GM11168 (cell line): ENCODE measurements at regions not wholly inside any gene's neighbourhood (a gene's known extent, or its start where the extent isn't known, plus 50 kb on each side); places are given as distances from the start of the nearest gene placed in this dataset.
"Not testable (repeated sequence)": the region's sequence is repeated elsewhere in the genome, so short reads cannot be mapped to it uniquely, and the experiment has no call there.

Source experiments
- in situ Hi-C: fragments of 300-500 bp; cut with MboI; formaldehyde crosslinking; loops from one replicate; pipeline ENCODE4 v1.12.0; 2022; ENCODE audit warnings: low sequenced_read_pairs; ENCODE audit not compliant: unreplicated experiment

GRCh38 chr5:89800735-89801134, 608.8 kb downstream of the CETN3 start:
- in situ Hi-C loops, result not testable (repeated sequence)

- in situ Hi-C loops, result not testable (repeated sequence)
Measured at GRCh38 chr5:89794504-89794903, 615.1 kb downstream of the CETN3 start.

GRCh38 chr5:89779734-89780133, 629.8 kb downstream of the CETN3 start:
- in situ Hi-C loops, result not testable (repeated sequence)

- in situ Hi-C loops, result no loop called here
Measured at GRCh38 chr5:89777758-89778157, 631.8 kb downstream of the CETN3 start.

GRCh38 chr5:89769975-89770374, 639.6 kb downstream of the CETN3 start:
- in situ Hi-C loops, result no loop called here

- in situ Hi-C loops, result no loop called here
Measured at GRCh38 chr5:89759802-89760201, 649.8 kb downstream of the CETN3 start.

- in situ Hi-C loops, result no loop called here
Measured at GRCh38 chr5:89758146-89758545, 651.4 kb downstream of the CETN3 start.

- in situ Hi-C loops, result no loop called here
Measured at GRCh38 chr5:89756955-89757354, 652.6 kb downstream of the CETN3 start.

GRCh38 chr5:89755024-89755423, 654.5 kb downstream of the CETN3 start:
- in situ Hi-C loops, result no loop called here

GRCh38 chr5:89735082-89735481, 674.5 kb downstream of the CETN3 start:
- in situ Hi-C loops, result no loop called here

GRCh38 chr5:89733772-89734171, 675.8 kb downstream of the CETN3 start:
- in situ Hi-C loops, result no loop called here

GRCh38 chr5:89729623-89730301, 679.8 kb downstream of the CETN3 start:
- in situ Hi-C loops, result no loop called here

GRCh38 chr5:89728750-89729149, 680.8 kb downstream of the CETN3 start:
- in situ Hi-C loops, result no loop called here

- in situ Hi-C loops, result no loop called here
Measured at GRCh38 chr5:89728134-89728533, 681.4 kb downstream of the CETN3 start.

- in situ Hi-C loops, result no loop called here
Measured at GRCh38 chr5:89724379-89725095, 685.0 kb downstream of the CETN3 start.

GRCh38 chr5:89723907-89724306, 685.6 kb downstream of the CETN3 start:
- in situ Hi-C loops, result no loop called here

- in situ Hi-C loops, result no loop called here
Measured at GRCh38 chr5:89722538-89722937, 687.0 kb downstream of the CETN3 start.

GRCh38 chr5:89721931-89722330, 687.6 kb downstream of the CETN3 start:
- in situ Hi-C loops, result no loop called here

GRCh38 chr5:89721353-89721752, 688.2 kb downstream of the CETN3 start:
- in situ Hi-C loops, result no loop called here

GRCh38 chr5:89712134-89712700, 697.3 kb downstream of the CETN3 start:
- in situ Hi-C loops, result no loop called here

- in situ Hi-C loops, result no loop called here
Measured at GRCh38 chr5:89711526-89711925, 698.0 kb downstream of the CETN3 start.

- in situ Hi-C loops, result no loop called here
Measured at GRCh38 chr5:89710006-89710405, 699.5 kb downstream of the CETN3 start.
